Right atrium auricular region (tissue), 2 donors: ENCODE measurements at regions not wholly inside any gene's neighbourhood (a gene's known extent, or its start where the extent isn't known, plus 50 kb on each side); places are given as distances from the start of the nearest gene placed in this dataset.
"Not testable (repeated sequence)": the region's sequence is repeated elsewhere in the genome, so short reads cannot be mapped to it uniquely, and the experiment has no call there.

ENCODE experiments used
- DNase-seq: peaks from one replicate; pipeline ENCODE4 v3.0.0-alpha.2; 2019; ENCODE audit warnings: low spot score
- H3K27ac ChIP-seq, 2 donors: fragments of 200-600 bp; sonication (generic); 1 replicate in 1 of 2; 2 replicates in 1 of 2; pipeline ENCODE4 v1.5.1; 2016 to 2019
- H3K27me3 ChIP-seq, 2 donors: fragments of 200-600 bp; sonication (generic); one replicate each; pipeline versions ENCODE4 v1.5.1 to v1.6.0; 2017 to 2019
- H3K36me3 ChIP-seq: fragments of 200-600 bp; sonication (generic); one replicate; pipeline ENCODE4 v1.5.1; 2016
- H3K4me1 ChIP-seq, 2 donors: fragments of 200-600 bp; sonication (generic); one replicate each; pipeline versions ENCODE4 v1.5.1 to v1.6.0; 2017 to 2019
- H3K4me3 ChIP-seq, 2 donors: fragments of 200-600 bp; sonication (generic); 1 replicate in 1 of 2; 2 replicates in 1 of 2; pipeline ENCODE4 v1.5.1; 2017 to 2019; ENCODE audit warnings: mild to moderate bottlenecking in 1 of 2, moderate library complexity in 1 of 2
- H3K9me3 ChIP-seq, 2 donors: fragments of 200-600 bp; sonication (generic); one replicate each; pipeline ENCODE4 v1.5.1; 2019
- TF ChIP-seq, protein P1 (sequence below), 2 donors: fragments of 200-600 bp; sonication (generic); IDR thresholded peaks; one replicate each; pipeline ENCODE4 v1.5.1; 2019; ENCODE audit warnings: antibody characterized with exemption in 2 of 2

DNA sequence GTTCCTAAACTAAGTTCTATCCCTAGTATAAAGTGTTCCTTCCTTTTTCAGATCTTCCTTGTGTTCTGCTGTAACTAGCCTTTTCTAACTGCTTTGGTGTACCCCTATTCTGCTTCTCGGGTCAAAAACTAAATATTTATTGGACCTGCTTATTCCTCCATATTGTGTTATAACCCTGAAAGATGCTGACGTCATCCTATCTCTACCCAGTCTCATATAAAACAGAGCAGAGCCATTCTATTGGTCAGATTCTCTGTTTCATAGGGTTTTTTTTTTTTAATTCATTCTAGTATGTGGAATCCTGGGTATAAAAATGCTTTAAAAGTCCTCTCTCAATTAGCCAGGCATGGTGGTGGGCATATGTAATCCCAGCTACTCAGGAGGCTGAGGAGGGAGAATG lies 349.7 kb downstream of the ACTRT1 start:
- Histone ChIP-seq H3K9me3 (no peaks in the 10 kb centered on the region), H3K27me3 (no peaks in the 10 kb centered on the region), H3K4me3 (no peak overlapping the region), H3K27ac (no peak overlapping the region), H3K4me1 (no peaks in the 10 kb centered on the region), H3K36me3 (no peaks in the 10 kb centered on the region)
- TF ChIP-seq, protein P1, sequence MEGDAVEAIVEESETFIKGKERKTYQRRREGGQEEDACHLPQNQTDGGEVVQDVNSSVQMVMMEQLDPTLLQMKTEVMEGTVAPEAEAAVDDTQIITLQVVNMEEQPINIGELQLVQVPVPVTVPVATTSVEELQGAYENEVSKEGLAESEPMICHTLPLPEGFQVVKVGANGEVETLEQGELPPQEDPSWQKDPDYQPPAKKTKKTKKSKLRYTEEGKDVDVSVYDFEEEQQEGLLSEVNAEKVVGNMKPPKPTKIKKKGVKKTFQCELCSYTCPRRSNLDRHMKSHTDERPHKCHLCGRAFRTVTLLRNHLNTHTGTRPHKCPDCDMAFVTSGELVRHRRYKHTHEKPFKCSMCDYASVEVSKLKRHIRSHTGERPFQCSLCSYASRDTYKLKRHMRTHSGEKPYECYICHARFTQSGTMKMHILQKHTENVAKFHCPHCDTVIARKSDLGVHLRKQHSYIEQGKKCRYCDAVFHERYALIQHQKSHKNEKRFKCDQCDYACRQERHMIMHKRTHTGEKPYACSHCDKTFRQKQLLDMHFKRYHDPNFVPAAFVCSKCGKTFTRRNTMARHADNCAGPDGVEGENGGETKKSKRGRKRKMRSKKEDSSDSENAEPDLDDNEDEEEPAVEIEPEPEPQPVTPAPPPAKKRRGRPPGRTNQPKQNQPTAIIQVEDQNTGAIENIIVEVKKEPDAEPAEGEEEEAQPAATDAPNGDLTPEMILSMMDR (IDR thresholded peaks at IDR 0.05), result no peak
- DNase-seq, result no peak

DNA sequence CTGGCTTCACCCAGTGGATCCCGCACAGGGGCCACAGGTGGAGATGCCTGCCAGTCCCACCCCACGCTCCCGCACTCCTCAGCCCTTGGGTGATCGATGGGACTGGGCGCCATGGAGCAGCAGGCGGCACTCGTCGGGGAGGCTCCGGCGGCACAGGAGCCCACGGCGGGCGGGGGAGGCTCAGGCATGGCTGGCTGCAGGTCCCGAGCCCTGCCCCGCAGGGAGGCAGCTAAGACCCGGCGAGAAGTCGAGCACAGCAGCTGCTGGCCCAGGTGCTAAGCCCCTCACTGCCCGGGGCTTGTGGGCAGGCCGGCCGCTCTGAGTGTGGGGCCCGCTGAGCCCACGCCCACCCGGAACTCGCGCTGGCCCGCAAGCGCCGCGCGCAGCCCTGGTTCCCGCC lies 389.3 kb downstream of the ACTRT1 start:
- H3K27me3 ChIP-seq, DNase-seq, H3K36me3 ChIP-seq, H3K4me1 ChIP-seq, H3K27ac ChIP-seq, H3K9me3 ChIP-seq, H3K4me3 ChIP-seq: not testable (repeated sequence)

GRCh38 chrX:127649011-127649410 lies 403.2 kb downstream of the ACTRT1 start:
- TF ChIP-seq, protein P1 (IDR thresholded peaks at IDR 0.05), result no peak
- peaks cover 0 to 5% of the 10 kb centered on the region in 2 donors for H3K9me3 ChIP-seq

GRCh38 chrX:127621780-127622179 lies 430.4 kb downstream of the ACTRT1 start:
- TF ChIP-seq, protein P1 (IDR thresholded peaks at IDR 0.05), result no peak
- DNase-seq, result no peak
- Histone ChIP-seq H3K27me3 (no peaks in the 10 kb centered on the region), H3K4me3 (no peak overlapping the region), H3K27ac (no peak overlapping the region), H3K4me1 (no peaks in the 10 kb centered on the region), H3K9me3 (peaks cover 0 to 19% of the 10 kb centered on the region in 2 donors), H3K36me3 (no peaks in the 10 kb centered on the region)

More at GRCh38 chrX:127649011-127649410, 403.2 kb downstream of the ACTRT1 start:
- Histone ChIP-seq H3K27me3 (no peaks in the 10 kb centered on the region), H3K36me3 (no peaks in the 10 kb centered on the region), H3K4me1 (no peaks in the 10 kb centered on the region), H3K27ac (peak overlapping the region in 1 of 2 donors; percentile 45), H3K4me3 (no peak overlapping the region)
- no peak for DNase-seq

DNA sequence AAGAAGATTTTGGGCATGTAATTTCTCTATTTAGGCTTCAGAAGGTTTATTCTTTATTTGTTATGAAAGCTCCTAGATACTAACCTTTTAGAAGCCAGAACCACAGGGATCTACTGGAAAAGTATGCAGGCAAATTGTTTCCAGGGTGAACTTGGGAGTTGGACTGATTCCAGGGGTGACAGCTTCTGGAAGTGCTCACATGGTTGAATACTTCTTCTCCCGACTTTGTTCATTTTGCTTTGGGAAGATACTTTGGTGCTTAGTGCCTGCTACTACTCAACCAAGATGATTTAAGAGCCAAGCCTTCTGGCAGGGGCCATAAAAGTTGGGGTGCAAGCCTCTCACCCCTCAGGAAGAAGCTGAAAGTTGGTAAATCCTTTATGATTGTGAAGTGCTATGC lies 445.6 kb downstream of the ACTRT1 start:
- TF ChIP-seq, protein P1 (IDR thresholded peaks at IDR 0.05), result no peak
- Histone ChIP-seq H3K4me1 (no peaks in the 10 kb centered on the region), H3K36me3 (no peaks in the 10 kb centered on the region), H3K27me3 (no peaks in the 10 kb centered on the region), H3K4me3 (no peak overlapping the region), H3K27ac (no peak overlapping the region), H3K9me3 (no peaks in the 10 kb centered on the region)
- no peak for DNase-seq

GRCh38 chrX:127596882-127597281 lies 455.3 kb downstream of the ACTRT1 start:
- H3K4me1 ChIP-seq, result no peaks in the 10 kb centered on the region
- no peaks in the 10 kb centered on the region for H3K36me3 ChIP-seq
- peak overlapping the region in 1 of 2 donors; percentile 5 for H3K27ac ChIP-seq
- TF ChIP-seq, protein P1 (IDR thresholded peaks at IDR 0.05), result no peak
- no peaks in the 10 kb centered on the region for H3K9me3 ChIP-seq
- H3K27me3 ChIP-seq, result no peaks in the 10 kb centered on the region
- no peak overlapping the region for H3K4me3 ChIP-seq
- no peak for DNase-seq
